ENCODE measurements at regions not wholly inside any gene's neighbourhood (a gene's known extent, or its start where the extent isn't known, plus 50 kb on each side); places are given as distances from the start of the nearest gene placed in this dataset.

GRCh38 chr17:11074451-11074850 lies 166.6 kb upstream of the SHISA6 start:
- H3K4me3 ChIP-seq, result no peak overlapping the region
- WGBS, 2 donors, result 58 to 72% methylated on average over 2 of the region's 2 CpGs
- TF ChIP-seq CTCF (IDR thresholded peaks at IDR 0.05; ENCODE audit: control extremely low read depth, extremely low read depth), result no peak
- H3K27me3 ChIP-seq (ENCODE audit: control insufficient read depth in 3 of 3, insufficient read depth in 3 of 3, low read length in 2 of 3), result no peaks in the 10 kb centered on the region
- H3K9ac ChIP-seq (ENCODE audit: insufficient read depth in 1 of 2, low read length in 2 of 2), result no peak overlapping the region
- ATAC-seq (ENCODE audit: insufficient read depth, low FRiP score) (no peak), DNase-seq (no peak)
- H3K27ac ChIP-seq (ENCODE audit: low read depth in 1 of 2, low read length in 1 of 2), result no peak overlapping the region
- no peaks in the 10 kb centered on the region for H3K36me3 ChIP-seq (ENCODE audit: control insufficient read depth in 4 of 4, insufficient read depth in 4 of 4, low read length in 4 of 4)
- no peaks in the 10 kb centered on the region for H3K4me1 ChIP-seq (ENCODE audit: control insufficient read depth in 5 of 5, insufficient read depth in 5 of 5, low read length in 5 of 5)
- peaks cover 0 to 5% (median 2%) of the 10 kb centered on the region in 4 donors for H3K9me3 ChIP-seq (ENCODE audit: control insufficient read depth in 4 of 4, insufficient read depth in 3 of 4, low read length in 3 of 4)

- Histone ChIP-seq H3K36me3 (ENCODE audit: control insufficient read depth in 4 of 4, insufficient read depth in 4 of 4, low read length in 4 of 4) (no peaks in the 10 kb centered on the region), H3K9ac (ENCODE audit: insufficient read depth in 1 of 2, low read length in 2 of 2) (no peak overlapping the region), H3K4me3 (no peak overlapping the region), H3K4me1 (ENCODE audit: control insufficient read depth in 5 of 5, insufficient read depth in 5 of 5, low read length in 5 of 5) (no peaks in the 10 kb centered on the region), H3K27ac (ENCODE audit: low read depth in 1 of 2, low read length in 1 of 2) (no peak overlapping the region), H3K27me3 (ENCODE audit: control insufficient read depth in 3 of 3, insufficient read depth in 3 of 3, low read length in 2 of 3) (no peaks in the 10 kb centered on the region), H3K9me3 (ENCODE audit: control insufficient read depth in 4 of 4, insufficient read depth in 3 of 4, low read length in 3 of 4) (peaks cover 0 to 6% (median 0%) of the 10 kb centered on the region in 4 donors)
- DNase-seq, result no peak
- TF ChIP-seq CTCF (IDR thresholded peaks at IDR 0.05; ENCODE audit: control extremely low read depth, extremely low read depth), result no peak
- ATAC-seq (ENCODE audit: insufficient read depth, low FRiP score), result no peak
These were observed 184.1 kb upstream of the SHISA6 start for GRCh38 chr17:11056926-11057325.

GRCh38 chr17:11053846-11054245 lies 187.2 kb upstream of the SHISA6 start:
- H3K9ac ChIP-seq (ENCODE audit: insufficient read depth in 1 of 2, low read length in 2 of 2), result no peak overlapping the region
- DNase-seq, result no peak
- H3K4me3 ChIP-seq, result no peak overlapping the region
- H3K27me3 ChIP-seq (ENCODE audit: control insufficient read depth in 3 of 3, insufficient read depth in 3 of 3, low read length in 2 of 3), result no peaks in the 10 kb centered on the region
- no peaks in the 10 kb centered on the region for H3K36me3 ChIP-seq (ENCODE audit: control insufficient read depth in 4 of 4, insufficient read depth in 4 of 4, low read length in 4 of 4)
- no peak for ATAC-seq (ENCODE audit: insufficient read depth, low FRiP score)
- no peak for TF ChIP-seq CTCF (IDR thresholded peaks at IDR 0.05; ENCODE audit: control extremely low read depth, extremely low read depth)
- H3K27ac ChIP-seq (ENCODE audit: low read depth in 1 of 2, low read length in 1 of 2), result no peak overlapping the region
- no peaks in the 10 kb centered on the region for H3K4me1 ChIP-seq (ENCODE audit: control insufficient read depth in 5 of 5, insufficient read depth in 5 of 5, low read length in 5 of 5)
- H3K9me3 ChIP-seq (ENCODE audit: control insufficient read depth in 4 of 4, insufficient read depth in 3 of 4, low read length in 3 of 4), result peaks cover 0 to 3% (median 0%) of the 10 kb centered on the region in 4 donors
- WGBS, 2 donors, result 68 to 82% methylated on average over 3 of the region's 3 CpGs

GRCh38 chr17:11049539-11049938 lies 191.5 kb upstream of the SHISA6 start:
- no peak for TF ChIP-seq CTCF (IDR thresholded peaks at IDR 0.05; ENCODE audit: control extremely low read depth, extremely low read depth)
- no peaks in the 10 kb centered on the region for H3K4me1 ChIP-seq (ENCODE audit: control insufficient read depth in 5 of 5, insufficient read depth in 5 of 5, low read length in 5 of 5)
- no peak overlapping the region for H3K27ac ChIP-seq (ENCODE audit: low read depth in 1 of 2, low read length in 1 of 2)
- WGBS, 2 donors, result 60% methylated on average over 2 of the region's 2 CpGs
- H3K9ac ChIP-seq (ENCODE audit: insufficient read depth in 1 of 2, low read length in 2 of 2), result no peak overlapping the region
- no peaks in the 10 kb centered on the region for H3K36me3 ChIP-seq (ENCODE audit: control insufficient read depth in 4 of 4, insufficient read depth in 4 of 4, low read length in 4 of 4)
- no peak overlapping the region for H3K4me3 ChIP-seq
- DNase-seq (no peak), ATAC-seq (ENCODE audit: insufficient read depth, low FRiP score) (no peak)
- no peaks in the 10 kb centered on the region for H3K27me3 ChIP-seq (ENCODE audit: control insufficient read depth in 3 of 3, insufficient read depth in 3 of 3, low read length in 2 of 3)
- H3K9me3 ChIP-seq (ENCODE audit: control insufficient read depth in 4 of 4, insufficient read depth in 3 of 4, low read length in 3 of 4), result no peaks in the 10 kb centered on the region

Data from lung (tissue), 11 donors.